BJ (cell line): ENCODE measurements at regions not wholly inside any gene's neighbourhood (a gene's known extent, or its start where the extent isn't known, plus 50 kb on each side); places are given as distances from the start of the nearest gene placed in this dataset.

ENCODE experiments used
- CTCF ChIA-PET: fragments of 350-600 bp; formaldehyde crosslinking; extraction: SDS; loops from one replicate; lab custom pipeline; 2021; ENCODE audit warnings: antibody characterized with exemption, inconsistent platforms; lab: Yijun Ruan, JAX
- POLR2A ChIA-PET: fragments of 300-600 bp; sonication (Branson Sonifier 250); formaldehyde crosslinking; extraction: SDS; loops from one replicate; lab custom pipeline; 2021; ENCODE audit warnings: antibody characterized with exemption; lab: Charles Lee
- DNase-seq: peaks from one replicate; pipeline ENCODE4 v3.0.0-alpha.2; 2011; ENCODE audit warnings: low read depth
- H3K27me3 ChIP-seq: 2 replicates; pipeline ENCODE4 v1.6.0; 2011; ENCODE audit warnings: low read length; ENCODE audit not compliant: control insufficient read depth, insufficient read depth
- H3K36me3 ChIP-seq: 2 replicates; pipeline ENCODE4 v1.5.1; 2011; ENCODE audit warnings: low read length; ENCODE audit not compliant: control insufficient read depth, insufficient read depth
- H3K4me3 ChIP-seq: 2 replicates; pipeline ENCODE4 v1.5.1; 2011; ENCODE audit warnings: low read depth, mild to moderate bottlenecking, control low read depth, low read length
- CTCF ChIP-seq: IDR thresholded peaks from 2 replicates; pipeline ENCODE4 v1.5.1; 2011; ENCODE audit warnings: low read depth, mild to moderate bottlenecking, control low read depth, inconsistent platforms, low read length, moderate library complexity; ENCODE audit not compliant: insufficient read depth

- POLR2A ChIA-PET, result no interaction called here
- Histone ChIP-seq H3K36me3 (no peaks in the 10 kb centered on the region), H3K4me3 (no peak overlapping the region), H3K27me3 (no peaks in the 10 kb centered on the region)
- CTCF ChIA-PET, result no interaction called here
- no peak for DNase-seq
- TF ChIP-seq CTCF, result no peak
Observed at GRCh38 chr13:37345391-37345790, 239.9 kb upstream of the CSNK1A1L start.

GRCh38 chr13:37344056-37344455 is 238.6 kb upstream of the CSNK1A1L start:
- no peaks in the 10 kb centered on the region for H3K27me3 ChIP-seq
- no peak overlapping the region for H3K4me3 ChIP-seq
- ChIA-PET CTCF (interaction anchor here (1.5 kb wide), 1 partner anchor 12 kb away, joined by 6 read pairs; no protein-coding TSS in a partner anchor), POLR2A (no interaction called here)
- no peak for TF ChIP-seq CTCF
- H3K36me3 ChIP-seq, result no peaks in the 10 kb centered on the region
- DNase-seq, result no peak

GRCh38 chr13:37342205-37342604 is 236.7 kb upstream of the CSNK1A1L start:
- no peak for TF ChIP-seq CTCF
- Histone ChIP-seq H3K4me3 (no peak overlapping the region), H3K36me3 (no peaks in the 10 kb centered on the region), H3K27me3 (no peaks in the 10 kb centered on the region)
- DNase-seq, result no peak
- ChIA-PET POLR2A (no interaction called here), CTCF (interaction anchor here (0.6 to 1.0 kb wide), 2 partner anchors 23 to 215 kb away, joined by 3 read pairs; no protein-coding TSS in a partner anchor)

- no peak for DNase-seq
- no peaks in the 10 kb centered on the region for H3K36me3 ChIP-seq
- TF ChIP-seq CTCF, result no peak
- POLR2A ChIA-PET, result no interaction called here
- no peaks in the 10 kb centered on the region for H3K27me3 ChIP-seq
- H3K4me3 ChIP-seq, result no peak overlapping the region
- CTCF ChIA-PET, result interaction anchor here (1.0 kb wide), 1 partner anchor 22 kb away, joined by 3 read pairs; no protein-coding TSS in a partner anchor
Observed at GRCh38 chr13:37340901-37341670, 235.6 kb upstream of the CSNK1A1L start.

GRCh38 chr13:37339386-37339735 is 233.9 kb upstream of the CSNK1A1L start:
- ChIA-PET CTCF (interaction anchor here (0.9 to 1.7 kb wide), 2 partner anchors 19 to 65 kb away, joined by 3 to 4 read pairs; no protein-coding TSS in a partner anchor), POLR2A (no interaction called here)
- no peak overlapping the region for H3K4me3 ChIP-seq
- no peaks in the 10 kb centered on the region for H3K27me3 ChIP-seq
- DNase-seq, result no peak
- no peak for TF ChIP-seq CTCF
- no peaks in the 10 kb centered on the region for H3K36me3 ChIP-seq
